Gastroesophageal sphincter (tissue), 4 donors: ENCODE measurements at regions not wholly inside any gene's neighbourhood (a gene's known extent, or its start where the extent isn't known, plus 50 kb on each side); places are given as distances from the start of the nearest gene placed in this dataset.

ENCODE experiments used
- ATAC-seq: fragments of 150-250 bp; one replicate; pipeline ENCODE4 v1.9.1; 2016; ENCODE audit warnings: mild to moderate bottlenecking, moderate library complexity
- H3K27ac ChIP-seq, 4 donors: fragments of 200-600 bp; sonication (generic) in 3 of 4; 1 replicate in 3 of 4; 2 replicates in 1 of 4; pipeline ENCODE4 v1.5.1; 2016 to 2019
- H3K27me3 ChIP-seq: fragments of 200-600 bp; sonication (generic); one replicate; pipeline ENCODE4 v1.5.1; 2019
- H3K36me3 ChIP-seq, 2 donors: fragments of 200-600 bp; sonication (generic); one replicate each; pipeline ENCODE4 v1.5.1; 2019; ENCODE audit warnings: control low read depth in 1 of 2
- H3K4me1 ChIP-seq, 3 donors: fragments of 200-600 bp; sonication (generic); 1 replicate in 2 of 3; 2 replicates in 1 of 3; pipeline ENCODE4 v1.5.1; 2016 to 2019; ENCODE audit warnings: control low read depth in 2 of 3
- H3K4me3 ChIP-seq, 2 donors: fragments of 200-600 bp; sonication (generic); one replicate each; pipeline ENCODE4 v1.5.1; 2019; ENCODE audit warnings: mild to moderate bottlenecking in 1 of 2, moderate library complexity in 1 of 2
- H3K9me3 ChIP-seq, 3 donors: fragments of 200-600 bp; sonication (generic); one replicate each; pipeline ENCODE4 v1.5.1; 2017 to 2019; ENCODE audit warnings: control low read depth in 2 of 3
- CTCF ChIP-seq, 4 experiments: fragments of 200-600 bp in 2 of 4; fragments of 450-650 bp in 2 of 4; sonication (generic) in 1 of 4; IDR thresholded peaks; one replicate each; pipeline ENCODE4 v1.5.1; 2017 to 2019; ENCODE audit warnings: antibody characterized with exemption in 4 of 4, mild to moderate bottlenecking in 2 of 4, moderate library complexity in 2 of 4
- EP300 ChIP-seq: sonication (generic); formaldehyde crosslinking; IDR thresholded peaks from one replicate; pipeline ENCODE4 v1.6.1; 2017; ENCODE audit warnings: antibody characterized with exemption, mild to moderate bottlenecking
- POLR2A ChIP-seq, 2 donors: fragments of 450-650 bp; IDR thresholded peaks; one replicate each; pipeline ENCODE4 v1.6.1; 2017; ENCODE audit warnings: antibody characterized with exemption in 2 of 2, mild to moderate bottlenecking in 2 of 2, moderate library complexity in 1 of 2
- POLR2AphosphoS5 ChIP-seq: sonication (generic); formaldehyde crosslinking; IDR thresholded peaks from one replicate; pipeline ENCODE4 v1.6.1; 2017; ENCODE audit warnings: antibody characterized with exemption
- WGBS, 2 donors: methylation state at CpG; one replicate each; pipeline ENCODE4 v1.1.5; 2018; ENCODE audit warnings: low coverage in 1 of 2; 5-methylcytosine and 5-hydroxymethylcytosine counted together

GRCh38 chr2:239523147-239523953 is 122.5 kb upstream of the HDAC4 start:
- H3K36me3 ChIP-seq, result no peaks in the 10 kb centered on the region
- no peak for TF ChIP-seq CTCF (IDR thresholded peaks at IDR 0.05)
- TF ChIP-seq POLR2AphosphoS5, result no peak
- no peak for TF ChIP-seq EP300
- TF ChIP-seq POLR2A (IDR thresholded peaks at IDR 0.05), result no peak
- 89% methylated on average over 3 of the region's 15 CpGs; no CpG with 5 or more reads in 1 of the 2 donors for WGBS, 2 donors
- no peak overlapping the region for H3K4me3 ChIP-seq
- peaks cover 0 to 6% (median 0%) of the 10 kb centered on the region in 3 donors for H3K4me1 ChIP-seq
- no peaks in the 10 kb centered on the region for H3K27me3 ChIP-seq
- H3K27ac ChIP-seq, result no peak overlapping the region
- ATAC-seq, result no peak
- no peaks in the 10 kb centered on the region for H3K9me3 ChIP-seq

- Histone ChIP-seq H3K36me3 (no peaks in the 10 kb centered on the region), H3K27ac (no peak overlapping the region), H3K4me1 (peaks cover 0 to 6% (median 0%) of the 10 kb centered on the region in 3 donors), H3K27me3 (no peaks in the 10 kb centered on the region), H3K4me3 (no peak overlapping the region), H3K9me3 (no peaks in the 10 kb centered on the region)
- ATAC-seq, result no peak
- no CpG with 5 or more reads among the region's 12 CpGs for WGBS, 2 donors
- TF ChIP-seq POLR2A (IDR thresholded peaks at IDR 0.05), result no peak
- TF ChIP-seq CTCF (IDR thresholded peaks at IDR 0.05), result no peak
- TF ChIP-seq EP300, result no peak
- no peak for TF ChIP-seq POLR2AphosphoS5
Measured at GRCh38 chr2:239522740-239523119, 121.9 kb upstream of the HDAC4 start.

- H3K36me3 ChIP-seq, result no peaks in the 10 kb centered on the region
- TF ChIP-seq POLR2AphosphoS5, result no peak
- H3K9me3 ChIP-seq, result no peaks in the 10 kb centered on the region
- ATAC-seq, result no peak
- WGBS, 2 donors, result 83 to 90% methylated on average over 2 to 4 of the region's 15 CpGs
- no peaks in the 10 kb centered on the region for H3K27me3 ChIP-seq
- no peak overlapping the region for H3K4me3 ChIP-seq
- H3K27ac ChIP-seq, result no peak overlapping the region
- peaks cover 0 to 6% (median 0%) of the 10 kb centered on the region in 3 donors for H3K4me1 ChIP-seq
Measured at GRCh38 chr2:239522002-239522739, 121.4 kb upstream of the HDAC4 start.

GRCh38 chr2:239521518-239521815 is 120.6 kb upstream of the HDAC4 start:
- 40% methylated on average over 1 of the region's 6 CpGs; no CpG with 5 or more reads in 1 of the 2 donors for WGBS, 2 donors
- Histone ChIP-seq H3K4me3 (no peak overlapping the region), H3K36me3 (no peaks in the 10 kb centered on the region), H3K9me3 (no peaks in the 10 kb centered on the region), H3K4me1 (peaks cover 0 to 6% (median 0%) of the 10 kb centered on the region in 3 donors), H3K27me3 (no peaks in the 10 kb centered on the region), H3K27ac (no peak overlapping the region)
- no peak for ATAC-seq
- no peak for TF ChIP-seq CTCF (IDR thresholded peaks at IDR 0.05)
- TF ChIP-seq POLR2AphosphoS5, result no peak
- no peak for TF ChIP-seq EP300
- TF ChIP-seq POLR2A (IDR thresholded peaks at IDR 0.05), result no peak

- H3K9me3 ChIP-seq, result no peaks in the 10 kb centered on the region
- H3K36me3 ChIP-seq, result no peaks in the 10 kb centered on the region
- no peaks in the 10 kb centered on the region for H3K27me3 ChIP-seq
- H3K4me3 ChIP-seq, result no peak overlapping the region
- 97% methylated on average over 6 of the region's 29 CpGs; no CpG with 5 or more reads in 1 of the 2 donors for WGBS, 2 donors
- ATAC-seq, result no peak
- peaks cover 0 to 6% (median 0%) of the 10 kb centered on the region in 3 donors for H3K4me1 ChIP-seq
- no peak for TF ChIP-seq POLR2AphosphoS5
- H3K27ac ChIP-seq, result no peak overlapping the region
Measured at GRCh38 chr2:239520811-239521517, 120.1 kb upstream of the HDAC4 start.
